GM21381 (cell line): ENCODE measurements at regions not wholly inside any gene's neighbourhood (a gene's known extent, or its start where the extent isn't known, plus 50 kb on each side); places are given as distances from the start of the nearest gene placed in this dataset.
"Not testable (repeated sequence)": the region's sequence is repeated elsewhere in the genome, so short reads cannot be mapped to it uniquely, and the experiment has no call there.

Experiments used
- ATAC-seq: cut with Tn5 transposase; IDR thresholded peaks from one replicate; pipeline ENCODE4 v1.9.1; 2021; ENCODE audit warnings: mild to moderate bottlenecking, moderate library complexity; ENCODE audit not compliant: unreplicated experiment

GRCh38 chr12:54716261-54716660, 68.1 kb upstream of the DCD start:
- ATAC-seq = no peak

GRCh38 chr12:54713876-54714275, 65.7 kb upstream of the DCD start:
- not testable (repeated sequence) for ATAC-seq

- ATAC-seq = no peak
Observed at GRCh38 chr12:54711669-54712068, 63.5 kb upstream of the DCD start.

GRCh38 chr12:54708826-54709225, 60.7 kb upstream of the DCD start:
- ATAC-seq = no peak

GRCh38 chr12:54704202-54704601, 56.0 kb upstream of the DCD start:
- no peak for ATAC-seq

GRCh38 chr12:54701940-54702592, 53.9 kb upstream of the DCD start:
- ATAC-seq = no peak

GRCh38 chr12:54700849-54701248, 52.7 kb upstream of the DCD start:
- ATAC-seq = no peak

- no peak for ATAC-seq
Observed at GRCh38 chr12:54700301-54700700, 52.1 kb upstream of the DCD start.
